Loucy (cell line): ENCODE measurements at regions not wholly inside any gene's neighbourhood (a gene's known extent, or its start where the extent isn't known, plus 50 kb on each side); places are given as distances from the start of the nearest gene placed in this dataset.

Source experiments
- CTCF ChIP-seq: fragments of 200-600 bp; sonication (generic); conservative IDR thresholded peaks from 2 replicates; pipeline ENCODE4 v1.5.1; 2014; ENCODE audit warnings: mild to moderate bottlenecking, antibody characterized with exemption, low read length
- EZH2phosphoT487 ChIP-seq: fragments of 200-600 bp; IDR thresholded peaks from 2 replicates; pipeline ENCODE4 v1.6.1; 2018; ENCODE audit warnings: antibody characterized with exemption, mild to moderate bottlenecking, moderate library complexity, borderline replicate concordance

GRCh38 chr3:118245312-118245711 lies 789.3 kb downstream of the IGSF11 start:
- TF ChIP-seq CTCF (no peak), EZH2phosphoT487 (no peak)
